IPS DF 6.9 (cell line): ENCODE measurements at regions not wholly inside any gene's neighbourhood (a gene's known extent, or its start where the extent isn't known, plus 50 kb on each side); places are given as distances from the start of the nearest gene placed in this dataset.
"Not testable (repeated sequence)": the region's sequence is repeated elsewhere in the genome, so short reads cannot be mapped to it uniquely, and the experiment has no call there.

Experiments used
- DNase-seq: peaks from one replicate; pipeline ENCODE4 v3.0.0-alpha.2; 2013; ENCODE audit warnings: low read depth, low spot score
- H3K27ac ChIP-seq: one replicate; pipeline ENCODE4 v1.5.1; 2013; ENCODE audit warnings: low read length, control low read depth
- H3K27me3 ChIP-seq: 2 replicates; pipeline ENCODE4 v1.6.1; 2013; ENCODE audit warnings: mild to moderate bottlenecking, low read length; ENCODE audit not compliant: control insufficient read depth, insufficient read depth
- H3K36me3 ChIP-seq: 2 replicates; pipeline ENCODE4 v1.6.1; 2013; ENCODE audit warnings: low read length; ENCODE audit not compliant: control insufficient read depth, insufficient read depth
- H3K4me1 ChIP-seq: 2 replicates; pipeline ENCODE4 v1.6.1; 2013; ENCODE audit warnings: low read length; ENCODE audit not compliant: control insufficient read depth, insufficient read depth
- H3K4me3 ChIP-seq: 2 replicates; pipeline ENCODE4 v1.5.1; 2013; ENCODE audit warnings: mild to moderate bottlenecking, low read length
- H3K9me3 ChIP-seq: 2 replicates; pipeline ENCODE4 v1.6.1; 2013; ENCODE audit warnings: low read length, inconsistent platforms; ENCODE audit not compliant: control insufficient read depth, insufficient read depth
- WGBS: extraction: QIAGEN DNeasy Blood & Tissue Kit; methylation state at CpG from one replicate; pipeline ENCODE4 v1.1.7; 2013; ENCODE audit warnings: mixed read lengths, missing lambda C conversion rate; ENCODE audit not compliant: insufficient read length, insufficient coverage; 5-methylcytosine and 5-hydroxymethylcytosine counted together

DNA sequence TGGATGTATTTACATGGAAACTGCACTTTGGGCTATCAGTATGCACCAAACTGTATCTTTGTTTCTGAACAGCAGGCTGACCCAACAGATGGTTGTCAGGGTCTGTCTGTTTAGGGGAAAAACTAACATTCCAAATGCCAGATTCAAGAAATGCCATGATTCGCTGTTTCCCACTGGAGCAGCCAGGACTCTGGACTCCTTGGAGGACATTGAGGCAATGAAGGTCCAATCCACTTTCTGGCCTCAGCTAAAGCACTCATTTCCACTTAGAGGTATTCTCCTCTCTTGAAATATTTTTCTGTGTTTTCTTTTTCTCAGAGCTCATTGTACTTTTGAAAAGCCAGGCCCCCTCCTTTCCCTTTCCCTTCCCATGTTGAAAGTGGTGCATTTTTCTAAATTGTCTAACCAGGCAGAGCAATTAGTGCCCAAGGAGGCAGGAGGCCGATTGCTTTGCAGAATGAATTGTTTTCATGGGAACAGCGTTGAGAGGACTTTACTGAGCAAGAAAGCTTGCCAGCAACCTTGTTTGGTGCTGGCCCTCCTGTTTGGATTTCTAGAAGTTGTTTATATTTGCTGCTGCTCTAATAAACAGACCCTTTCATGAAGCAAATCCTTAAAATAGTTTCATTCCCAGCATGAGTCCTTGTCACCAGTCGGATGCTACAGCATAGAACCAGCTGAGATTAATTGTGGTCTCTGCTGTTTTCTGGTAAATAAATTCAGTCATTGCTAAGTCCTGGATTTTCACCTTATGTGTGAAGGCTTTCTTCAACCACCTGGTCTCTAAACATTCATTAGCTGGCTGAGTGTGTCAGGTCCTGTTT is 132.8 kb upstream of the TAF11L2 start:
- no peaks in the 10 kb centered on the region for H3K9me3 ChIP-seq
- H3K4me3 ChIP-seq = no peak overlapping the region
- H3K36me3 ChIP-seq = no peaks in the 10 kb centered on the region
- H3K27ac ChIP-seq = no peak overlapping the region
- no peak for DNase-seq
- WGBS = no CpG with 5 or more reads among the region's 4 CpGs
- no peaks in the 10 kb centered on the region for H3K27me3 ChIP-seq
- H3K4me1 ChIP-seq = peaks cover 3% of the 10 kb centered on the region; the same call in 1 of the 2 replicates

DNA sequence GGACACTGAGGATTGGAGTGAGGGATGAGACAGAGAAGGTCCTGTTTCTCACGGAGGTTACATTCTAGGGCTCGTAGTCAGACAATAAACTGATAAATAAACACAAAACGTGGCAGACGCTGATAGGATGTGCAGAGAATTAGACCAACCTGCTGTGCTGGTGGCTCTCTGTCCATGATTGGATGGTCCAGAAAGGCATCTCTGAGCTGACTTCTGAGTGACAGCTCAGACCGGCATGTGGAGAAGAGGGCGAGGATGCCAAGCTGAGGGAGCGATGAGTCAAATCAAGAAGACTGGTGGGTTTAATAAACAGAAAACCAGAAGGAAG is 132.3 kb upstream of the TAF11L2 start:
- H3K4me3 ChIP-seq = no peak overlapping the region
- no CpG with 5 or more reads among the region's 7 CpGs for WGBS
- no peaks in the 10 kb centered on the region for H3K27me3 ChIP-seq
- H3K9me3 ChIP-seq = no peaks in the 10 kb centered on the region
- no peak overlapping the region for H3K27ac ChIP-seq
- no peak for DNase-seq
- no peaks in the 10 kb centered on the region for H3K36me3 ChIP-seq
- peaks cover 3% of the 10 kb centered on the region; the same call in 1 of the 2 replicates for H3K4me1 ChIP-seq

- Histone ChIP-seq H3K27me3 (no peaks in the 10 kb centered on the region), H3K9me3 (no peaks in the 10 kb centered on the region), H3K4me3 (no peak overlapping the region), H3K36me3 (no peaks in the 10 kb centered on the region), H3K27ac (no peak overlapping the region), H3K4me1 (peaks cover 3% of the 10 kb centered on the region; the same call in 1 of the 2 replicates)
- DNase-seq = no peak
- no CpG with 5 or more reads among the region's 3 CpGs for WGBS
These were observed 130.7 kb upstream of the TAF11L2 start for GRCh38 chr5:17367256-17367840.

GRCh38 chr5:17370651-17371050 is 127.4 kb upstream of the TAF11L2 start:
- no peaks in the 10 kb centered on the region for H3K27me3 ChIP-seq
- H3K27ac ChIP-seq = no peak overlapping the region
- no CpG with 5 or more reads among the region's 7 CpGs for WGBS
- H3K4me3 ChIP-seq = no peak overlapping the region
- H3K9me3 ChIP-seq = no peaks in the 10 kb centered on the region
- H3K36me3 ChIP-seq = no peaks in the 10 kb centered on the region
- peaks cover 3% of the 10 kb centered on the region; the same call in 1 of the 2 replicates for H3K4me1 ChIP-seq
- no peak for DNase-seq

DNA sequence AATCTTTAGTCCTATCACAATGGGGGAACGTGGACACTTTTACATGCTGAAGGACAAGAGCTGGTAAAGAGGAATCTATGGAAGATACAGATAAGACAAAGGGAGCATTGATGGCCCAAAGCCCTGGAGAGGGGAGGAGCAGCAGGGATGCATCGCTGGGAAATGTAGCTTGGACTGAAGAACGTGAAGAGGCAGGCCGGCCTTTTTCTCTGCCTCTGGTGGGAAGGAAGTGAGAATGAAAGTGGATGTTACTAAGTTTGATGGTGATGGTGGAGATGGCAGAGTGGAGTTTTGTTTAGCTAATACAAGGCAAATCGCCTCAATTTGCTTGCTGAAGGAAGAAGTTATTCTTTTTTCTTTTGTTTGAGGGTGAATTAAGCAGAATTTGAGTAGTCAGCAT is 124.6 kb upstream of the TAF11L2 start:
- Histone ChIP-seq H3K27me3 (no peaks in the 10 kb centered on the region), H3K27ac (no peak overlapping the region), H3K4me1 (no peaks in the 10 kb centered on the region), H3K36me3 (no peaks in the 10 kb centered on the region), H3K4me3 (no peak overlapping the region), H3K9me3 (no peaks in the 10 kb centered on the region)
- DNase-seq = no peak
- no CpG with 5 or more reads among the region's 5 CpGs for WGBS

GRCh38 chr5:17373814-17374556 is 124.0 kb upstream of the TAF11L2 start:
- Histone ChIP-seq H3K36me3 (no peaks in the 10 kb centered on the region), H3K4me1 (no peaks in the 10 kb centered on the region), H3K27ac (no peak overlapping the region), H3K27me3 (no peaks in the 10 kb centered on the region), H3K4me3 (no peak overlapping the region), H3K9me3 (no peaks in the 10 kb centered on the region)
- DNase-seq = no peak
- no CpG with 5 or more reads among the region's 7 CpGs for WGBS

DNA sequence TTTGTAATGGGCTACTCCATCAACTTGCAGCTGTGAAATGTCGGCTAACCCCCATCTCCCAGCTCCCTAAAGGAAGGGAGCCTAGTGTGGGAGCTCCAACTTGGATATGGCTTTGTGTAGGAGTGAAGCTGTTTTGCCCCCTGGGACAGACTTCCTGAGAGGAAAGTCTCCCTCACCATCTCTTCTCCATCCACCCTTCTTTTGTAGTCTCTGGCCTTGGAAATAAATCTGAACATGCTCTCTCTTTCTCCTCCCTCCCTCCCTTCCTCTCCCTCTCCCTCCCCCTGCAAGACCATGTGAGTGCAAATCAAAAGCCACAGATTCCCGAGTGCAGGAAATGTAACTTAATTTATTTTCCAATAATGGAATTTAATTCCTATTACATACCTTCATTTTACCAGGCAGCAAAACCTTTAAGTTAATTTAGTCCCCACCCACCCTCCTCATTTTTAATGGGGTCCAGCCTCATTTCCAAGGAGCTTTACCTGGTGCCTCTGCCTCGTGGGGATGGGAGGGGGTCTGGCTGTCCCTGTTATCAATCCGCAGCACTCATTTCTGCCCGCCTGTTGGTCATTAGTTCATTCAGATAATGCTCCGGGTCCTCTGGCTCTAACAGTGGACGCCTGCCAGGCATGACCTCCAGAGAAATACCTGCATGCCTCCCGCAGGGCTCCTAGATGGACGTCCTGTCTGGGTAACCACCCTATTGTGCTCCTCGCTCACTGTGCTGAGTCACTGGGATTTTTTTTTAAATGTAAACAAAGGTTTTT is 122.9 kb upstream of the TAF11L2 start:
- DNase-seq = peak; percentile 29
- no peaks in the 10 kb centered on the region for H3K36me3 ChIP-seq
- H3K9me3 ChIP-seq = no peaks in the 10 kb centered on the region
- H3K27ac ChIP-seq = no peak overlapping the region
- H3K4me1 ChIP-seq = no peaks in the 10 kb centered on the region
- H3K27me3 ChIP-seq = no peaks in the 10 kb centered on the region
- no CpG with 5 or more reads among the region's 10 CpGs for WGBS
- no peak overlapping the region for H3K4me3 ChIP-seq

GRCh38 chr5:17375886-17376285 is 122.1 kb upstream of the TAF11L2 start:
- H3K36me3 ChIP-seq, H3K27ac ChIP-seq, DNase-seq, H3K9me3 ChIP-seq, H3K4me3 ChIP-seq, H3K27me3 ChIP-seq, H3K4me1 ChIP-seq: not testable (repeated sequence)
- no CpG with 5 or more reads among the region's 2 CpGs for WGBS

- Histone ChIP-seq H3K27ac (no peak overlapping the region), H3K9me3 (no peaks in the 10 kb centered on the region), H3K27me3 (no peaks in the 10 kb centered on the region), H3K4me3 (no peak overlapping the region), H3K4me1 (no peaks in the 10 kb centered on the region), H3K36me3 (no peaks in the 10 kb centered on the region)
- WGBS = no CpG with 5 or more reads among the region's 6 CpGs
- no peak for DNase-seq
These were observed 119.6 kb upstream of the TAF11L2 start for GRCh38 chr5:17378346-17378997.
